Kidney (tissue), 13 donors: ENCODE measurements at regions not wholly inside any gene's neighbourhood (a gene's known extent, or its start where the extent isn't known, plus 50 kb on each side); places are given as distances from the start of the nearest gene placed in this dataset.
A peak's percentile ranks its signal among the peaks of the same experiment; 100 is the strongest.

Experiments used
- DNase-seq, 5 donors: peaks; one replicate each; pipeline ENCODE4 v3.0.0-alpha.2; 2013 to 2020
- FAIRE-seq: peaks from 2 replicates; lab custom pipeline; 2012; peaks lifted over from hg19 to GRCh38; lab: Jason Lieb, UNC
- H3K27ac ChIP-seq, 2 donors: one replicate each; pipeline ENCODE4 v1.7.0; 2013; ENCODE audit warnings: low read depth in 2 of 2, low read length in 2 of 2, inconsistent platforms in 1 of 2
- H3K27me3 ChIP-seq: one replicate; pipeline ENCODE4 v1.7.1; 2013; ENCODE audit warnings: low read length, inconsistent platforms; ENCODE audit not compliant: control insufficient read depth, insufficient read depth
- H3K36me3 ChIP-seq, 3 donors: one replicate each; pipeline versions ENCODE4 v1.7.0 to v1.7.1; 2013; ENCODE audit warnings: low read length in 3 of 3, control low read depth in 1 of 3, inconsistent platforms in 1 of 3; ENCODE audit not compliant: insufficient read depth in 3 of 3, control insufficient read depth in 2 of 3
- H3K4me1 ChIP-seq, 3 donors: one replicate each; pipeline versions ENCODE4 v1.7.0 to v1.7.1; 2013; ENCODE audit warnings: low read length in 3 of 3, inconsistent platforms in 1 of 3, low read depth in 1 of 3; ENCODE audit not compliant: control insufficient read depth in 2 of 3, insufficient read depth in 2 of 3
- H3K4me3 ChIP-seq, 3 donors: one replicate each; pipeline versions ENCODE4 v1.7.0 to v1.8.1; 2013; ENCODE audit warnings: low read length in 3 of 3, control low read depth in 1 of 3, inconsistent platforms in 1 of 3
- H3K9ac ChIP-seq, 3 donors: one replicate each; pipeline versions ENCODE4 v1.7.0 to v1.7.1; 2013; ENCODE audit warnings: low read length in 3 of 3, control low read depth in 1 of 3, inconsistent platforms in 1 of 3
- H3K9me3 ChIP-seq, 3 donors: one replicate each; pipeline versions ENCODE4 v1.7.0 to v1.7.1; 2013; ENCODE audit warnings: low read length in 3 of 3, control low read depth in 1 of 3, inconsistent platforms in 1 of 3; ENCODE audit not compliant: control insufficient read depth in 2 of 3, insufficient read depth in 1 of 3
- intact Hi-C: fragments of 100-400 bp; cut with DNase I; formaldehyde crosslinking; loops from one replicate; pipeline ENCODE4 v1.11.1; 2022
- TF ChIP-seq, protein P1 (sequence below): IDR thresholded peaks from 3 replicates; pipeline ENCODE4 v1.5.1; 2012; ENCODE audit warnings: mild to moderate bottlenecking, moderate library complexity, borderline replicate concordance; ENCODE audit not compliant: insufficient read depth; ENCODE audit errors: extremely low read depth
- donor health status: control.
- donor health status: control.
- donor health status: control.
- donor health status: control.
- donor health status: control.
- donor health status: DM: yes; HTN: yes; CAD: no.
- donor health status: Normal renal cell carcinoma (clear cell type).

DNA sequence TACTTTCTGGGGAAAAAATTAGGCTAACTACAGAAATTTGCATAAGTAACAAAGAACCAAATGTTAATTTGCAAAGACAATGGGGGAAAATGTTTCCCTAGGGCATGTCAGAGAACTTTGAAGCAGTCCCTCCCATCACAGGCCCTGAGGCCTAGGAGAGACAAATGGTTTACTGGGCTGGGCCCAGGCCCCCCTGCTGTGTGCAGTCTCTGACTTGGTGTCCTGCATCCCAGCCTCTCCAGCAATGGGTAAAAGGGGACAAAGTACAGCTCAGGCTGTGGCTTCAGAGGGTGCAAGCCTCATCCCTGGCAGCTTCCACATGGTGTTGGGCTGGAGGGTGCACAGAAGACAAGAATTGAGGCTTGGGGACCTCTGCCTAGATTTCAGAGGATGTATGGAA lies 788.4 kb downstream of the FRK start:
- Histone ChIP-seq H3K4me1 (no peaks in the 10 kb centered on the region), H3K27me3 (no peaks in the 10 kb centered on the region), H3K36me3 (no peaks in the 10 kb centered on the region), H3K4me3 (no peak overlapping the region), H3K27ac (no peak overlapping the region), H3K9ac (no peak overlapping the region), H3K9me3 (no peaks in the 10 kb centered on the region)
- intact Hi-C loops = no loop called here
- TF ChIP-seq, protein P1, sequence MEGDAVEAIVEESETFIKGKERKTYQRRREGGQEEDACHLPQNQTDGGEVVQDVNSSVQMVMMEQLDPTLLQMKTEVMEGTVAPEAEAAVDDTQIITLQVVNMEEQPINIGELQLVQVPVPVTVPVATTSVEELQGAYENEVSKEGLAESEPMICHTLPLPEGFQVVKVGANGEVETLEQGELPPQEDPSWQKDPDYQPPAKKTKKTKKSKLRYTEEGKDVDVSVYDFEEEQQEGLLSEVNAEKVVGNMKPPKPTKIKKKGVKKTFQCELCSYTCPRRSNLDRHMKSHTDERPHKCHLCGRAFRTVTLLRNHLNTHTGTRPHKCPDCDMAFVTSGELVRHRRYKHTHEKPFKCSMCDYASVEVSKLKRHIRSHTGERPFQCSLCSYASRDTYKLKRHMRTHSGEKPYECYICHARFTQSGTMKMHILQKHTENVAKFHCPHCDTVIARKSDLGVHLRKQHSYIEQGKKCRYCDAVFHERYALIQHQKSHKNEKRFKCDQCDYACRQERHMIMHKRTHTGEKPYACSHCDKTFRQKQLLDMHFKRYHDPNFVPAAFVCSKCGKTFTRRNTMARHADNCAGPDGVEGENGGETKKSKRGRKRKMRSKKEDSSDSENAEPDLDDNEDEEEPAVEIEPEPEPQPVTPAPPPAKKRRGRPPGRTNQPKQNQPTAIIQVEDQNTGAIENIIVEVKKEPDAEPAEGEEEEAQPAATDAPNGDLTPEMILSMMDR = no peak
- FAIRE-seq (no peak), DNase-seq (peak in 1 of 5 donors; percentile 51)

DNA sequence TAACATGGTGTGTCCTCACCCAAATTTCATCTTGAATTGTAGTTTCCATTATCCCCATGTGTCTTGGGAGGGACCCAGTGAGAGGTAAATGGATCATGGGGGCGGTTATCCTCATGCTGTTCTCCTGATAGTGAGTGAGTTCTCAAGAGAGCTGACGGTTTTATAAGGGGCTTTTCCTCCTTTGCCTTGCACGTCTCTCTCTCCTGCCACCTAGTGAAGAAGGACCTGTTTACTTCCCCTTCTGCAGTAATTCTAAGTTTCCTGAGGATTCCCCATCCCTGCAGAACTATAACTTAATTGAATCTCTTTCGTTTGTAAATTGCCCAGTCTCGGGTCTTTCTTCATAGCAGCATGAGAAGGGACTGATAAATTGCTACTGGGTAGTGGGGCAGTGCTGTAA lies 789.3 kb downstream of the FRK start:
- H3K4me1 ChIP-seq = no peaks in the 10 kb centered on the region
- H3K9me3 ChIP-seq = no peaks in the 10 kb centered on the region
- intact Hi-C loops = no loop called here
- no peak overlapping the region for H3K4me3 ChIP-seq
- no peaks in the 10 kb centered on the region for H3K36me3 ChIP-seq
- TF ChIP-seq, protein P1 = no peak
- no peaks in the 10 kb centered on the region for H3K27me3 ChIP-seq
- DNase-seq (peak in 2 of 5 donors; percentile 8 to 12), FAIRE-seq (no peak)
- no peak overlapping the region for H3K9ac ChIP-seq
- no peak overlapping the region for H3K27ac ChIP-seq

DNA sequence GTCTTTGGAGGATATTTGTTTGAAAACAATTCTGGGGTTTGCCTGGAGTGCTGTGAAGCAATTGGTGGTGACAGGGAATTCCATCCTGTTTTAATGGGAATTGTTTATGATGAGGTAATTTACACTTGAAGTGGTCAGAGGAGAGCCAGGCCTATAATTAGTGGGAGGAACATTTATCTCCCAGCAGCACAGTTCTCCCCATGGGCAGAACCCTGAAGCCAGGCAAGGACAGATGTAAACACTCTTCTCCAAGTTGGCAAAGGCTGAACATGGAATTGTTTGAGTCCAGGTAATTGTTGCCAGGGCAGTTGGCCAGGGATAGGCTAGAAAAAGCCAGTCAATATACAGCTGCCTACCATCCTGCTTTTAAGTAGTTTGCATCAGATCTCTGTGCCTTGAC lies 789.7 kb downstream of the FRK start:
- Histone ChIP-seq H3K27me3 (no peaks in the 10 kb centered on the region), H3K4me3 (no peak overlapping the region), H3K4me1 (no peaks in the 10 kb centered on the region), H3K9ac (no peak overlapping the region), H3K27ac (no peak overlapping the region), H3K9me3 (no peaks in the 10 kb centered on the region), H3K36me3 (no peaks in the 10 kb centered on the region)
- DNase-seq (no peak), FAIRE-seq (no peak)
- TF ChIP-seq, protein P1 = no peak
- intact Hi-C loops = no loop called here

- Histone ChIP-seq H3K9me3 (peaks cover 0 to 4% (median 3%) of the 10 kb centered on the region in 3 donors), H3K27ac (no peak overlapping the region), H3K27me3 (no peaks in the 10 kb centered on the region), H3K4me1 (no peaks in the 10 kb centered on the region), H3K36me3 (no peaks in the 10 kb centered on the region), H3K9ac (no peak overlapping the region), H3K4me3 (no peak overlapping the region)
- TF ChIP-seq, protein P1 = no peak
- FAIRE-seq (peak; percentile 35), DNase-seq (no peak)
- intact Hi-C loops = no loop called here
Observed at GRCh38 chr6:115241373-115241772, 819.3 kb downstream of the FRK start.
